Activated T-helper 1 cell treated with anti-CD3 and anti-CD28 coated beads, Interleukin-12 subunit alpha, Interleukin-12 subunit beta, Interleukin-2, Interleukin-4 antibody, amounts not matched to agents 30 ng/mL and 10 ng/mL and 1 ng/mL, durations not matched to agents 14 hours and 24 hours and 36 hours (primary cell): ENCODE measurements at regions not wholly inside any gene's neighbourhood (a gene's known extent, or its start where the extent isn't known, plus 50 kb on each side); places are given as distances from the start of the nearest gene placed in this dataset.

Source experiments
- DNase-seq: peaks from one replicate; pipeline ENCODE4 v3.0.0; 2021; ENCODE audit warnings: low spot score
- H3K27ac Mint-ChIP-seq: one replicate; pipeline ENCODE4 v1.8.0; 2021; ENCODE audit warnings: mild to moderate bottlenecking, mixed read lengths
- H3K27me3 Mint-ChIP-seq: one replicate; pipeline ENCODE4 v1.8.0; 2022; ENCODE audit warnings: mild to moderate bottlenecking, moderate library complexity, mixed read lengths; ENCODE audit not compliant: insufficient read depth
- H3K36me3 Mint-ChIP-seq: one replicate; pipeline ENCODE4 v1.8.0; 2021; ENCODE audit warnings: low read depth, mixed read lengths
- H3K4me1 Mint-ChIP-seq: one replicate; pipeline ENCODE4 v1.8.0; 2021; ENCODE audit warnings: low read depth, mixed read lengths
- H3K4me3 Mint-ChIP-seq: one replicate; pipeline ENCODE4 v1.8.0; 2021; ENCODE audit warnings: mild to moderate bottlenecking, moderate library complexity, mixed read lengths
- H3K9me3 Mint-ChIP-seq: one replicate; pipeline ENCODE4 v1.8.0; 2021; ENCODE audit warnings: mixed read lengths
- intact Hi-C: fragments of 100-400 bp; cut with micrococcal nuclease; formaldehyde crosslinking; loops from one replicate; pipeline ENCODE4 v1.15.1; 2024

GRCh38 chr14:96617635-96618034 is 115.5 kb downstream of the PAPOLA start:
- Mint-ChIP-seq H3K4me1 (no peaks in the 10 kb centered on the region), H3K4me3 (no peak overlapping the region), H3K27ac (no peak overlapping the region), H3K27me3 (peaks cover 4% of the 10 kb centered on the region), H3K9me3 (no peaks in the 10 kb centered on the region), H3K36me3 (no peaks in the 10 kb centered on the region)
- no peak for DNase-seq
- intact Hi-C loops: no loop called here

- H3K27me3 Mint-ChIP-seq: peaks cover 4% of the 10 kb centered on the region
- H3K4me3 Mint-ChIP-seq: no peak overlapping the region
- H3K9me3 Mint-ChIP-seq: no peaks in the 10 kb centered on the region
- no peaks in the 10 kb centered on the region for H3K4me1 Mint-ChIP-seq
- no peak for DNase-seq
- H3K36me3 Mint-ChIP-seq: no peaks in the 10 kb centered on the region
- intact Hi-C loops: no loop called here
- H3K27ac Mint-ChIP-seq: no peak overlapping the region
Observed at GRCh38 chr14:96622926-96623325, 120.7 kb downstream of the PAPOLA start.

GRCh38 chr14:96623676-96624484 is 121.7 kb downstream of the PAPOLA start:
- Mint-ChIP-seq H3K4me1 (no peaks in the 10 kb centered on the region), H3K27ac (no peak overlapping the region), H3K9me3 (no peaks in the 10 kb centered on the region)

GRCh38 chr14:96624661-96625425 is 122.7 kb downstream of the PAPOLA start:
- intact Hi-C loops: no loop called here
- DNase-seq: no peak
- H3K27me3 Mint-ChIP-seq: peaks cover 4% of the 10 kb centered on the region

More at GRCh38 chr14:96623676-96624484, 121.7 kb downstream of the PAPOLA start:
- no peaks in the 10 kb centered on the region for H3K36me3 Mint-ChIP-seq
- intact Hi-C loops: no loop called here
- H3K27me3 Mint-ChIP-seq: peaks cover 4% of the 10 kb centered on the region
- no peak overlapping the region for H3K4me3 Mint-ChIP-seq
- DNase-seq: no peak

GRCh38 chr14:96625426-96625985 is 123.3 kb downstream of the PAPOLA start:
- Mint-ChIP-seq H3K9me3 (no peaks in the 10 kb centered on the region), H3K4me1 (no peaks in the 10 kb centered on the region), H3K27me3 (peaks cover 4% of the 10 kb centered on the region), H3K4me3 (no peak overlapping the region), H3K36me3 (no peaks in the 10 kb centered on the region), H3K27ac (no peak overlapping the region)
- no peak for DNase-seq
- intact Hi-C loops: no loop called here

More at GRCh38 chr14:96624661-96625425, 122.7 kb downstream of the PAPOLA start:
- Mint-ChIP-seq H3K36me3 (no peaks in the 10 kb centered on the region), H3K4me3 (no peak overlapping the region), H3K27ac (no peak overlapping the region), H3K9me3 (no peaks in the 10 kb centered on the region), H3K4me1 (no peaks in the 10 kb centered on the region)

GRCh38 chr14:96626121-96626768 is 124.1 kb downstream of the PAPOLA start:
- H3K27me3 Mint-ChIP-seq: peaks cover 3% of the 10 kb centered on the region
- no peaks in the 10 kb centered on the region for H3K36me3 Mint-ChIP-seq
- intact Hi-C loops: no loop called here
- H3K4me1 Mint-ChIP-seq: no peaks in the 10 kb centered on the region
- no peak for DNase-seq
- no peak overlapping the region for H3K4me3 Mint-ChIP-seq
- no peaks in the 10 kb centered on the region for H3K9me3 Mint-ChIP-seq
- no peak overlapping the region for H3K27ac Mint-ChIP-seq

- intact Hi-C loops: no loop called here
- no peaks in the 10 kb centered on the region for H3K27me3 Mint-ChIP-seq
- no peaks in the 10 kb centered on the region for H3K9me3 Mint-ChIP-seq
- no peak overlapping the region for H3K27ac Mint-ChIP-seq
- no peaks in the 10 kb centered on the region for H3K4me1 Mint-ChIP-seq
- no peaks in the 10 kb centered on the region for H3K36me3 Mint-ChIP-seq
- no peak overlapping the region for H3K4me3 Mint-ChIP-seq
- DNase-seq: no peak
Observed at GRCh38 chr14:96626916-96627315, 124.7 kb downstream of the PAPOLA start.

GRCh38 chr14:96627386-96627785 is 125.2 kb downstream of the PAPOLA start:
- H3K36me3 Mint-ChIP-seq: no peaks in the 10 kb centered on the region
- H3K27ac Mint-ChIP-seq: no peak overlapping the region
- intact Hi-C loops: no loop called here
- no peak overlapping the region for H3K4me3 Mint-ChIP-seq
- no peak for DNase-seq
- H3K27me3 Mint-ChIP-seq: no peaks in the 10 kb centered on the region
- no peaks in the 10 kb centered on the region for H3K9me3 Mint-ChIP-seq
- no peaks in the 10 kb centered on the region for H3K4me1 Mint-ChIP-seq

- Mint-ChIP-seq H3K27me3 (no peaks in the 10 kb centered on the region), H3K27ac (no peak overlapping the region), H3K36me3 (no peaks in the 10 kb centered on the region), H3K4me3 (no peak overlapping the region), H3K9me3 (no peaks in the 10 kb centered on the region), H3K4me1 (no peaks in the 10 kb centered on the region)
- intact Hi-C loops: no loop called here
- DNase-seq: no peak
Observed at GRCh38 chr14:96627811-96628775, 125.9 kb downstream of the PAPOLA start.

- no peak overlapping the region for H3K4me3 Mint-ChIP-seq
- intact Hi-C loops: no loop called here
Observed at GRCh38 chr14:96629082-96629481, 126.9 kb downstream of the PAPOLA start.

GRCh38 chr14:96629558-96630222 is 127.5 kb downstream of the PAPOLA start:
- intact Hi-C loops: loop anchor here (5.0 kb wide), 1 partner anchor 527 kb away; no protein-coding TSS in a partner anchor
- Mint-ChIP-seq H3K4me3 (no peak overlapping the region), H3K4me1 (no peaks in the 10 kb centered on the region), H3K27me3 (peaks cover 2% of the 10 kb centered on the region), H3K9me3 (no peaks in the 10 kb centered on the region), H3K36me3 (no peaks in the 10 kb centered on the region), H3K27ac (no peak overlapping the region)
- DNase-seq: no peak

More at GRCh38 chr14:96629082-96629481, 126.9 kb downstream of the PAPOLA start:
- no peak overlapping the region for H3K27ac Mint-ChIP-seq
- H3K36me3 Mint-ChIP-seq: no peaks in the 10 kb centered on the region
- no peaks in the 10 kb centered on the region for H3K9me3 Mint-ChIP-seq
- no peaks in the 10 kb centered on the region for H3K4me1 Mint-ChIP-seq
- no peak for DNase-seq
- peaks cover 2% of the 10 kb centered on the region for H3K27me3 Mint-ChIP-seq
